ENCODE measurements at regions not wholly inside any gene's neighbourhood (a gene's known extent, or its start where the extent isn't known, plus 50 kb on each side); places are given as distances from the start of the nearest gene placed in this dataset.

GRCh38 chr3:34275811-34276210 lies 477.4 kb downstream of the PDCD6IP start:
- Mint-ChIP-seq H3K27ac (ENCODE audit: low read depth, unreplicated experiment) (no peak overlapping the region), H3K36me3 (ENCODE audit: insufficient read depth, unreplicated experiment) (peaks cover 6% of the 10 kb centered on the region), H3K4me1 (ENCODE audit: insufficient read depth, unreplicated experiment) (no peaks in the 10 kb centered on the region), H3K27me3 (ENCODE audit: insufficient read depth, unreplicated experiment) (peaks cover 50% of the 10 kb centered on the region), H3K9me3 (ENCODE audit: unreplicated experiment) (no peaks in the 10 kb centered on the region), H3K4me3 (ENCODE audit: unreplicated experiment) (no peak overlapping the region)
- POLR2A ChIA-PET = no interaction called here
- CTCF ChIA-PET = no interaction called here
- DNase-seq (ENCODE audit: unreplicated experiment) = no peak
- intact Hi-C loops (cut with micrococcal nuclease) = no loop called here
- no peak for TF ChIP-seq CTCF (IDR thresholded peaks at IDR 0.05; ENCODE audit: unreplicated experiment)
- no TSS peak for BruUV-seq (replicated peaks)

GRCh38 chr3:34276342-34276741 lies 477.9 kb downstream of the PDCD6IP start:
- no peak for TF ChIP-seq CTCF (IDR thresholded peaks at IDR 0.05; ENCODE audit: unreplicated experiment)
- no TSS peak for BruUV-seq (replicated peaks)
- ChIA-PET CTCF (interaction anchor here (0.9 to 1.2 kb wide), 2 partner anchors 15 to 408 kb away, joined by 3 to 4 read pairs; no protein-coding TSS in a partner anchor), POLR2A (no interaction called here)
- H3K27ac Mint-ChIP-seq (ENCODE audit: low read depth, unreplicated experiment) = no peak overlapping the region
- DNase-seq (ENCODE audit: unreplicated experiment) = no peak
- no peaks in the 10 kb centered on the region for H3K9me3 Mint-ChIP-seq (ENCODE audit: unreplicated experiment)
- H3K27me3 Mint-ChIP-seq (ENCODE audit: insufficient read depth, unreplicated experiment) = peaks cover 48% of the 10 kb centered on the region
- no peak overlapping the region for H3K4me3 Mint-ChIP-seq (ENCODE audit: unreplicated experiment)
- intact Hi-C loops (cut with micrococcal nuclease) = no loop called here
- H3K4me1 Mint-ChIP-seq (ENCODE audit: insufficient read depth, unreplicated experiment) = no peaks in the 10 kb centered on the region
- H3K36me3 Mint-ChIP-seq (ENCODE audit: insufficient read depth, unreplicated experiment) = peaks cover 4% of the 10 kb centered on the region

- no TSS peak for BruUV-seq (replicated peaks)
- H3K36me3 Mint-ChIP-seq (ENCODE audit: insufficient read depth, unreplicated experiment) = no peaks in the 10 kb centered on the region
- ChIA-PET CTCF (interaction anchor here (0.9 to 1.2 kb wide), 2 partner anchors 16 to 407 kb away, joined by 3 to 4 read pairs; no protein-coding TSS in a partner anchor), POLR2A (no interaction called here)
- H3K27me3 Mint-ChIP-seq (ENCODE audit: insufficient read depth, unreplicated experiment) = peaks cover 52% of the 10 kb centered on the region
- intact Hi-C loops (cut with micrococcal nuclease) = no loop called here
- H3K4me1 Mint-ChIP-seq (ENCODE audit: insufficient read depth, unreplicated experiment) = no peaks in the 10 kb centered on the region
- no peak for TF ChIP-seq CTCF (IDR thresholded peaks at IDR 0.05; ENCODE audit: unreplicated experiment)
- DNase-seq (ENCODE audit: unreplicated experiment) = no peak
- no peak overlapping the region for H3K27ac Mint-ChIP-seq (ENCODE audit: low read depth, unreplicated experiment)
- H3K4me3 Mint-ChIP-seq (ENCODE audit: unreplicated experiment) = no peak overlapping the region
- H3K9me3 Mint-ChIP-seq (ENCODE audit: unreplicated experiment) = no peaks in the 10 kb centered on the region
Observed at GRCh38 chr3:34277110-34277509, 478.7 kb downstream of the PDCD6IP start.

- no peak for TF ChIP-seq CTCF (IDR thresholded peaks at IDR 0.05; ENCODE audit: unreplicated experiment)
- peak; percentile 9 for DNase-seq (ENCODE audit: unreplicated experiment)
- H3K4me3 Mint-ChIP-seq (ENCODE audit: unreplicated experiment) = no peak overlapping the region
- H3K36me3 Mint-ChIP-seq (ENCODE audit: insufficient read depth, unreplicated experiment) = no peaks in the 10 kb centered on the region
- intact Hi-C loops (cut with micrococcal nuclease) = no loop called here
- no TSS peak for BruUV-seq (replicated peaks)
- peaks cover 35% of the 10 kb centered on the region for H3K27me3 Mint-ChIP-seq (ENCODE audit: insufficient read depth, unreplicated experiment)
- CTCF ChIA-PET = interaction anchor here (0.7 to 1.0 kb wide), 2 partner anchors 21 to 29 kb away, joined by 3 read pairs; no protein-coding TSS in a partner anchor
- H3K4me1 Mint-ChIP-seq (ENCODE audit: insufficient read depth, unreplicated experiment) = no peaks in the 10 kb centered on the region
- POLR2A ChIA-PET = no interaction called here
- H3K9me3 Mint-ChIP-seq (ENCODE audit: unreplicated experiment) = no peaks in the 10 kb centered on the region
- no peak overlapping the region for H3K27ac Mint-ChIP-seq (ENCODE audit: low read depth, unreplicated experiment)
Observed at GRCh38 chr3:34279901-34280300, 481.5 kb downstream of the PDCD6IP start.
